HFFc6 (cell line): ENCODE measurements at regions not wholly inside any gene's neighbourhood (a gene's known extent, or its start where the extent isn't known, plus 50 kb on each side); places are given as distances from the start of the nearest gene placed in this dataset.
"Not testable (repeated sequence)": the region's sequence is repeated elsewhere in the genome, so short reads cannot be mapped to it uniquely, and the experiment has no call there.

Experiments used
- DNase-seq: peaks from one replicate; pipeline ENCODE4 v3.0.0-alpha.2; 2018
- H3K27ac Mint-ChIP-seq: 2 replicates; pipeline ENCODE4 v1.8.0; 2020; ENCODE audit warnings: mild to moderate bottlenecking, mixed read lengths
- H3K27me3 Mint-ChIP-seq: 2 replicates; pipeline ENCODE4 v1.8.0; 2021; ENCODE audit warnings: mild to moderate bottlenecking, moderate library complexity, mixed read lengths; ENCODE audit not compliant: insufficient read depth
- H3K36me3 Mint-ChIP-seq: 2 replicates; pipeline ENCODE4 v1.8.0; 2021; ENCODE audit warnings: low read depth, mixed read lengths
- H3K4me1 Mint-ChIP-seq: 2 replicates; pipeline ENCODE4 v1.8.0; 2020; ENCODE audit warnings: low read depth, mixed read lengths
- H3K4me3 Mint-ChIP-seq: 2 replicates; pipeline ENCODE4 v1.8.0; 2020; ENCODE audit warnings: mild to moderate bottlenecking, moderate library complexity, mixed read lengths
- H3K9me3 Mint-ChIP-seq: 2 replicates; pipeline ENCODE4 v1.8.0; 2020; ENCODE audit warnings: mild to moderate bottlenecking, mixed read lengths
- TF ChIP-seq, protein P1 (sequence below): fragments of 200-600 bp; sonication (generic); IDR thresholded peaks from 2 replicates; pipeline ENCODE4 v1.5.0; 2021; ENCODE audit warnings: antibody characterized with exemption, mild to moderate bottlenecking

DNA sequence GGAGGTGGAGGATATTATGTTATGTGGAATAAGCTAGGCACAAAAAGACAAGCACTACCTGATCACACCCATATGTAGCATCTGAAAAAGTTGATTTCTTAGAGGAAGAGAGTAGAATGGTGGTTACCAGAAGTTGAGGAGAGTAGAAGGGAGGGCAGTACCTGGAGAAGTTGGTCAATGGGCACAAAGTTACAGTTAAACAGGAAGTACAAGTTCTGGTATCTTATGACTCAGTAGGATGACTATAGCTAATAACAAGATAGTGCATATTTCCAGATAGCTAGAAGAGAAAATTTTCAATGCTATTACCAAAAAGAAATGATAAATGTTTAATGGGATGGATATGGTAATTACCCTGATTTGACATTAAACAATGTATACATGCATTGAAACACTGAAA is 686.7 kb downstream of the ISL1 start:
- Mint-ChIP-seq H3K9me3 (peaks cover 12% of the 10 kb centered on the region), H3K4me3 (no peak overlapping the region), H3K27ac (no peak overlapping the region), H3K36me3 (no peaks in the 10 kb centered on the region), H3K4me1 (no peaks in the 10 kb centered on the region), H3K27me3 (no peaks in the 10 kb centered on the region)
- TF ChIP-seq, protein P1, sequence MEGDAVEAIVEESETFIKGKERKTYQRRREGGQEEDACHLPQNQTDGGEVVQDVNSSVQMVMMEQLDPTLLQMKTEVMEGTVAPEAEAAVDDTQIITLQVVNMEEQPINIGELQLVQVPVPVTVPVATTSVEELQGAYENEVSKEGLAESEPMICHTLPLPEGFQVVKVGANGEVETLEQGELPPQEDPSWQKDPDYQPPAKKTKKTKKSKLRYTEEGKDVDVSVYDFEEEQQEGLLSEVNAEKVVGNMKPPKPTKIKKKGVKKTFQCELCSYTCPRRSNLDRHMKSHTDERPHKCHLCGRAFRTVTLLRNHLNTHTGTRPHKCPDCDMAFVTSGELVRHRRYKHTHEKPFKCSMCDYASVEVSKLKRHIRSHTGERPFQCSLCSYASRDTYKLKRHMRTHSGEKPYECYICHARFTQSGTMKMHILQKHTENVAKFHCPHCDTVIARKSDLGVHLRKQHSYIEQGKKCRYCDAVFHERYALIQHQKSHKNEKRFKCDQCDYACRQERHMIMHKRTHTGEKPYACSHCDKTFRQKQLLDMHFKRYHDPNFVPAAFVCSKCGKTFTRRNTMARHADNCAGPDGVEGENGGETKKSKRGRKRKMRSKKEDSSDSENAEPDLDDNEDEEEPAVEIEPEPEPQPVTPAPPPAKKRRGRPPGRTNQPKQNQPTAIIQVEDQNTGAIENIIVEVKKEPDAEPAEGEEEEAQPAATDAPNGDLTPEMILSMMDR = no peak
- DNase-seq = no peak

DNA sequence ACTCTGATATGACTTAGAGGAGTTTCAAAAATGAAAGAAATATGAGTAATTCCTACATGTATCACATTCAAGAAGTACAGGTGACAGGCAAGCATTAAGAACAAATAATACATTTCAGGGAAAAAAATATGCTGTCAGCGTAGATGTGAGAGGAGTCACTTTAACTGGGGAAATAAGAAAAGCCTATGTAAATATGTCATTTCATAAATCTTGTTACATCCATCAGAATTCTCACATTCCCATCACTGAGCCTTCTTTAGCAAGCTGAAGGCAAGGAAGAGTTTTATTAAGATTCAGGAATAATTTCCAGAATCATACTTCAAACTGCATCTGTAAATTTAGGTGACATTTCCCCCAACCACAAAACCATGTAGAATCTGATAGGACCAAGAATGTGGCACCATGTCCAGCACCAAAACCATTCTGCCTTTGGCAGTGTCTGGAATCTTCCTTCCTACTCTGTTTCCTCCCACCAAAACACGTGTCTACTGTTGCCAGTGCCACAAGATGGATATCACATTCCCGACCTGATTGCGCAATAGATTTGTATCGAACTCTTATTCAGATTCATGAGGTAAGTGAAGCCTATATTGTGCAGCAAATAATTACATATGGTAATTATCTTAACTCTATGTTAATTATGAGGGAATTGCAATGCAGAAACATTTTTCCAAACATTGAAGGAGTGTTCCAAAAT is 690.9 kb downstream of the ISL1 start:
- Mint-ChIP-seq H3K27me3 (no peaks in the 10 kb centered on the region), H3K4me3 (no peak overlapping the region), H3K4me1 (no peaks in the 10 kb centered on the region), H3K9me3 (peaks cover 24% of the 10 kb centered on the region), H3K27ac (no peak overlapping the region), H3K36me3 (no peaks in the 10 kb centered on the region)
- TF ChIP-seq, protein P1 = no peak
- DNase-seq = no peak

DNA sequence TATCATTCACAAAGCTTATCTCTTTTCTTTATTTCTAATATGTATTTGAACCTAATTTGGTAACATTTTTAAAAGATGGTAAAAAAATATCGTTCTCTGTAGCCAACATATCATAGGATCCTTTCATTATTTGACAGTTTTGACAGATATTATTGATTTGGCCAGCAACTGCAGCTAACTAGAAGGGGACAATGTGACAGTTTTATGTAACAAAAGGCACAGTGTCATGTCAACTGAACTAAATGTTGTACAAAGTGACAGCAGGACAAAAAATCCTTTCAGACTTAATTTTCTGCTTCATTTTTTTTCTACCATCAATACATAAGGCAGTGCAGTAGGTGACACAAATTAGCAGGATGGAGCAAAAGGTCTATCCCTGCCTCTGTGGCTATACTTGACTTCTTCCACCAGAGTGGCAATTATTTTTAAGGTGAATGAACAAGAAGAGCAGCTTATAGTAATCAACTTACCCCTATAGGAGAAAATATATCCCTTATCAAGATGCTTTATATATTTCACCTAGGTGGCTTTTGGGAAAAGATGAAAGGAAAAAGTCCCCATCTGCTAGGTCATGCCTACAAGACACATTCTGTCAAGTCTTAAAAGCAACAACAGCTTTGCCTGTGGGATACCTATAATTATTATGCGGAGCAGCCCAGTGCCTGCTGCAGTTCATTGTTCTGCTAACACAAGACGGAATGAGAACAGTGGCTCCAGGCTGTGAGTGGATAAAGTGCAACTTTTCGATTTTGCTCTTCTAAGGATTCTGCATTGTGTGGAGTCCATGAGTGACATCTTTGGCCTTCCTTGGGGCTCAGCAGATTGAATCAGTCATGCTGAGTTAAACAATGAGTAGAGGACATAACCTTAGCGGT is 694.9 kb downstream of the ISL1 start:
- no peak overlapping the region for H3K27ac Mint-ChIP-seq
- no peaks in the 10 kb centered on the region for H3K27me3 Mint-ChIP-seq
- no peak for DNase-seq
- TF ChIP-seq, protein P1 = no peak
- peaks cover 27% of the 10 kb centered on the region for H3K9me3 Mint-ChIP-seq
- H3K4me1 Mint-ChIP-seq = no peaks in the 10 kb centered on the region
- no peaks in the 10 kb centered on the region for H3K36me3 Mint-ChIP-seq
- H3K4me3 Mint-ChIP-seq = no peak overlapping the region

DNA sequence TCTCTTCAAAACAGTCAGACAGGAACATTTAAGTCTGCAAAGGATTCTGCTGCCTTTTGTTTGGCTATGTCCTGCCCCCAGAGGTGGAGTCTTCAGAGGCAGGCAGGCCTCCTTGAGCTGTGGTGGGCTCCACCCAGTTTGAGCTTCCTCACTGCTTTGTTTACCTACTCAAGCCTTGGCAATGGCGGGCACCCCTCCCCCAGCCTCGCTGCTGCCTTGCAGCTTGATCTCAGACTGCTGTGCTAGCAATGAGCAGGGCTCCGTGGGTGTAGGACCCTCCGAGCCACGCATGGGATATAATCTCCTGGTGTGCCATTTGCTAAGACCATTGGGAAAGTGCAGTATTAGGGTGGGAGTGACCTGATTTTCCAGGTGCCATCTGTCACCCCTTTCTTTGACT is 685.4 kb upstream of the ITGA1 start:
- not testable (repeated sequence) for H3K36me3 Mint-ChIP-seq, H3K27ac Mint-ChIP-seq, H3K4me3 Mint-ChIP-seq, H3K4me1 Mint-ChIP-seq, H3K27me3 Mint-ChIP-seq, DNase-seq
- H3K9me3 Mint-ChIP-seq = peaks cover 40% of the 10 kb centered on the region

DNA sequence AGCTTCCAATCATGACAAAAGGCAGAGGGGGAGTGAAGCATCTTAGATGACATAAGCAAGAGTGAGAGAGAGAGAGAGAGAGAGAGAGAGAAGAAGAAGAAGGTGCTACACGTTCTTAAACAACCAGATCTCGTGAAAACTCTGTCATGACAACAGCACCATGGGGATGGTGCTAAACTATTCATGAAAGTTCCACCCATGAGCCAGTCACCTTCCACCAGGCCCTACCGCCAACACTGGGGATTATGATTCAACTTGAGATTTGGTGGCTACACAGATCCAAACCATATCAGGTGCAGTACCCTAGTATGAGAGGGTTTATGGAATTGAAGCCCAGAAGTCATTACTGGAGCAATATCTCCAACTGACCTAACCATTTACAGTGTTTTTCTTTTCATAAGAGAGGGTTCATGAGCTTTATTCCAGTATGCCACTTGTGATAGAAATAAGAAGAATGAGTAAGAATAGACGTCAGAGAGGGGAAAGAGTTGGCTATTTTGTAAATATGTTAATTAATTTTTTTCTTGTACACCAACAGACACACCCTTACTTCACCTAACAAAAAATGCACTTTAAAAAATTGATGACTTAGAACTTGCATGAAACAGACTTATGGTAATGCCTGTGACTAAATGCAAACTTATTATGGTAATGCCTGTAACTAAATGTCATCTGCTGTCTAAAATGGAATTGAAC is 680.4 kb upstream of the ITGA1 start:
- H3K27ac Mint-ChIP-seq = no peak overlapping the region
- no peaks in the 10 kb centered on the region for H3K4me1 Mint-ChIP-seq
- H3K27me3 Mint-ChIP-seq = no peaks in the 10 kb centered on the region
- H3K4me3 Mint-ChIP-seq = no peak overlapping the region
- H3K9me3 Mint-ChIP-seq = peaks cover 22% of the 10 kb centered on the region
- DNase-seq = no peak
- TF ChIP-seq, protein P1 = no peak
- H3K36me3 Mint-ChIP-seq = no peaks in the 10 kb centered on the region
